ENCODE measurements at regions not wholly inside any gene's neighbourhood (a gene's known extent, or its start where the extent isn't known, plus 50 kb on each side); places are given as distances from the start of the nearest gene placed in this dataset.

DNA sequence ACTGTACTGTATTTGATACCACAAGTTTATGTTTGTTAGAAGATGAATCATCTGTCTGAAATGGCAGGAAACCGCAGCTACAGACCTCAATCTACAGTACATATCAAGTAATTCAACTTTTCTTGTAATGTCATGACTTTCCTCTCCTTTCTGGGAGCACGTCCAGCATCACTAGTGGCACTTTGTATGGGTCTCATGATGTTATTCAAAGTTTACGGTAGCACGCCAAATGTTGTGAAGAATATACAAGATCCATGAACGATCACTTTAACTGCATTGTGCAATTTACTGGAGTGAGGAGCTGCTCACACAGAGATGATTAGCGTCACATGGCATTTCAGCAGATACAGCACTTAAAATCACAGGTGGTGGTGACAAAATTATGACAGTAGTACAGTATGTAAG, 257.8 kb upstream of the GNAI1 start (continued):
- TF ChIP-seq, protein P1, sequence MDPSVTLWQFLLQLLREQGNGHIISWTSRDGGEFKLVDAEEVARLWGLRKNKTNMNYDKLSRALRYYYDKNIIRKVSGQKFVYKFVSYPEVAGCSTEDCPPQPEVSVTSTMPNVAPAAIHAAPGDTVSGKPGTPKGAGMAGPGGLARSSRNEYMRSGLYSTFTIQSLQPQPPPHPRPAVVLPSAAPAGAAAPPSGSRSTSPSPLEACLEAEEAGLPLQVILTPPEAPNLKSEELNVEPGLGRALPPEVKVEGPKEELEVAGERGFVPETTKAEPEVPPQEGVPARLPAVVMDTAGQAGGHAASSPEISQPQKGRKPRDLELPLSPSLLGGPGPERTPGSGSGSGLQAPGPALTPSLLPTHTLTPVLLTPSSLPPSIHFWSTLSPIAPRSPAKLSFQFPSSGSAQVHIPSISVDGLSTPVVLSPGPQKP (IDR thresholded peaks at IDR 0.05; ENCODE audit: low read depth, low read length): no peak
- TF ChIP-seq, protein P2, sequence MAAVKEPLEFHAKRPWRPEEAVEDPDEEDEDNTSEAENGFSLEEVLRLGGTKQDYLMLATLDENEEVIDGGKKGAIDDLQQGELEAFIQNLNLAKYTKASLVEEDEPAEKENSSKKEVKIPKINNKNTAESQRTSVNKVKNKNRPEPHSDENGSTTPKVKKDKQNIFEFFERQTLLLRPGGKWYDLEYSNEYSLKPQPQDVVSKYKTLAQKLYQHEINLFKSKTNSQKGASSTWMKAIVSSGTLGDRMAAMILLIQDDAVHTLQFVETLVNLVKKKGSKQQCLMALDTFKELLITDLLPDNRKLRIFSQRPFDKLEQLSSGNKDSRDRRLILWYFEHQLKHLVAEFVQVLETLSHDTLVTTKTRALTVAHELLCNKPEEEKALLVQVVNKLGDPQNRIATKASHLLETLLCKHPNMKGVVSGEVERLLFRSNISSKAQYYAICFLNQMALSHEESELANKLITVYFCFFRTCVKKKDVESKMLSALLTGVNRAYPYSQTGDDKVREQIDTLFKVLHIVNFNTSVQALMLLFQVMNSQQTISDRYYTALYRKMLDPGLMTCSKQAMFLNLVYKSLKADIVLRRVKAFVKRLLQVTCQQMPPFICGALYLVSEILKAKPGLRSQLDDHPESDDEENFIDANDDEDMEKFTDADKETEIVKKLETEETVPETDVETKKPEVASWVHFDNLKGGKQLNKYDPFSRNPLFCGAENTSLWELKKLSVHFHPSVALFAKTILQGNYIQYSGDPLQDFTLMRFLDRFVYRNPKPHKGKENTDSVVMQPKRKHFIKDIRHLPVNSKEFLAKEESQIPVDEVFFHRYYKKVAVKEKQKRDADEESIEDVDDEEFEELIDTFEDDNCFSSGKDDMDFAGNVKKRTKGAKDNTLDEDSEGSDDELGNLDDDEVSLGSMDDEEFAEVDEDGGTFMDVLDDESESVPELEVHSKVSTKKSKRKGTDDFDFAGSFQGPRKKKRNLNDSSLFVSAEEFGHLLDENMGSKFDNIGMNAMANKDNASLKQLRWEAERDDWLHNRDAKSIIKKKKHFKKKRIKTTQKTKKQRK (IDR thresholded peaks at IDR 0.05; ENCODE audit: low read depth, low read length): no peak
- TF ChIP-seq, protein P3, sequence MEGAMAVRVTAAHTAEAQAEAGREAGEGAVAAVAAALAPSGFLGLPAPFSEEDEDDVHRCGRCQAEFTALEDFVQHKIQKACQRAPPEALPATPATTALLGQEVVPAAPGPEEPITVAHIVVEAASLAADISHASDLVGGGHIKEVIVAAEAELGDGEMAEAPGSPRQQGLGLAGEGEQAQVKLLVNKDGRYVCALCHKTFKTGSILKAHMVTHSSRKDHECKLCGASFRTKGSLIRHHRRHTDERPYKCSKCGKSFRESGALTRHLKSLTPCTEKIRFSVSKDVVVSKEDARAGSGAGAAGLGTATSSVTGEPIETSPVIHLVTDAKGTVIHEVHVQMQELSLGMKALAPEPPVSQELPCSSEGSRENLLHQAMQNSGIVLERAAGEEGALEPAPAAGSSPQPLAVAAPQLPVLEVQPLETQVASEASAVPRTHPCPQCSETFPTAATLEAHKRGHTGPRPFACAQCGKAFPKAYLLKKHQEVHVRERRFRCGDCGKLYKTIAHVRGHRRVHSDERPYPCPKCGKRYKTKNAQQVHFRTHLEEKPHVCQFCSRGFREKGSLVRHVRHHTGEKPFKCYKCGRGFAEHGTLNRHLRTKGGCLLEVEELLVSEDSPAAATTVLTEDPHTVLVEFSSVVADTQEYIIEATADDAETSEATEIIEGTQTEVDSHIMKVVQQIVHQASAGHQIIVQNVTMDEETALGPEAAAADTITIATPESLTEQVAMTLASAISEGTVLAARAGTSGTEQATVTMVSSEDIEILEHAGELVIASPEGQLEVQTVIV (IDR thresholded peaks at IDR 0.05; ENCODE audit: borderline replicate concordance, partially characterized antibody): no peak
- TF ChIP-seq RAD21 (IDR thresholded peaks at IDR 0.05; ENCODE audit: insufficient read depth, low read depth, low read length) (no peak), CHD1 (IDR thresholded peaks at IDR 0.05; ENCODE audit: low read depth, low read length) (no peak), PAX5 (IDR thresholded peaks at IDR 0.05; ENCODE audit: borderline replicate concordance, low read depth, low read length) (no peak)
